Heart right ventricle (tissue), 16 donors: ENCODE measurements at regions not wholly inside any gene's neighbourhood (a gene's known extent, or its start where the extent isn't known, plus 50 kb on each side); places are given as distances from the start of the nearest gene placed in this dataset.
"Not testable (repeated sequence)": the region's sequence is repeated elsewhere in the genome, so short reads cannot be mapped to it uniquely, and the experiment has no call there.

Experiments
- ATAC-seq, 8 donors: fragments of 200-7000 bp; cut with Tn5 transposase; one replicate each; pipeline ENCODE4 v1.9.1; 2020; ENCODE audit warnings: mild to moderate bottlenecking in 8 of 8, moderate library complexity in 8 of 8, moderate number of reproducible peaks in 1 of 8
- DNase-seq, 2 donors: peaks; one replicate each; pipeline ENCODE4 v3.0.0-alpha.2; 2020
- H3K27ac ChIP-seq, 10 donors: fragments of 200-600 bp; sonication (generic) in 2 of 10; one replicate each; pipeline versions ENCODE4 v1.5.0 to v1.8.0; 2020 to 2022; ENCODE audit warnings: mild to moderate bottlenecking in 3 of 10
- H3K27me3 ChIP-seq, 7 donors: fragments of 200-600 bp; one replicate each; pipeline ENCODE4 v1.8.0; 2021 to 2022; ENCODE audit warnings: mild to moderate bottlenecking in 2 of 7
- H3K36me3 ChIP-seq, 9 donors: fragments of 200-600 bp; sonication (generic) in 1 of 9; one replicate each; pipeline versions ENCODE4 v1.5.0 to v1.8.0; 2020 to 2022; ENCODE audit warnings: mild to moderate bottlenecking in 2 of 9
- H3K4me1 ChIP-seq, 9 donors: fragments of 200-600 bp; sonication (generic) in 1 of 9; one replicate each; pipeline versions ENCODE4 v1.5.0 to v1.8.0; 2020 to 2022; ENCODE audit warnings: mild to moderate bottlenecking in 4 of 9
- H3K4me3 ChIP-seq, 10 donors: fragments of 200-600 bp; sonication (generic) in 2 of 10; one replicate each; pipeline versions ENCODE4 v1.5.0 to v1.8.0; 2020 to 2022; ENCODE audit warnings: mild to moderate bottlenecking in 7 of 10, moderate library complexity in 2 of 10
- H3K9me3 ChIP-seq, 11 donors: fragments of 200-600 bp in 10 of 11; sonication (generic) in 2 of 11; one replicate each; pipeline versions ENCODE4 v1.5.0 to v1.8.0; 2013 to 2022; ENCODE audit warnings: mild to moderate bottlenecking in 2 of 11, control low read depth in 1 of 11, moderate library complexity in 1 of 11
- CTCF ChIP-seq, 9 donors: fragments of 200-600 bp; sonication (generic) in 2 of 9; IDR thresholded peaks; one replicate each; pipeline versions ENCODE4 v1.5.0 to v1.8.0; 2021 to 2022; ENCODE audit warnings: antibody characterized with exemption in 9 of 9, mild to moderate bottlenecking in 5 of 9, moderate library complexity in 1 of 9
- WGBS, 2 donors: extraction: QIAGEN DNeasy Blood & Tissue Kit; methylation state at CpG; one replicate each; pipeline ENCODE4 v1.1.7; 2013; ENCODE audit warnings: inconsistent platforms in 1 of 2; 5-methylcytosine and 5-hydroxymethylcytosine counted together
- intact Hi-C, 10 donors: fragments of 100-400 bp; cut with DNase I; formaldehyde crosslinking; loops; one replicate each; pipeline versions ENCODE4 v1.11.1 to v1.14.2; 2022
- donor health status: Arrhythmogenic right ventricular cardiomyopathy.
- donor health status: ischemic (EF 13 %, LVEDD 7.1; RV severe dilation, severe dysfunction).
- donor health status: healthy with polysubstance abuse.
- donor health status: DM: no; HTN: yes; CAD: no.
- donor health status: DM: no; HTN: no; CAD: no.
- donor health status: ischemic (EF 25% LVEDD 6.9; RV normal size, moderate dysfunction).
- donor health status: ischemic (EF 25% LVEDD 5.7; RV mildly dilated, moderate dysfunction).
- donor health status: healthy.
- donor health status: DM: yes; HTN: yes; CAD: no.
- donor health status: Ischemic cardiomyopathy.
- donor health status: ischemic (EF 35%, LVEDD 5.7; RV mildly dilated, moderate dysfunction).
- donor health status: nonischemic (EF 11% LVEDD 7.7; RV severe dilation, severe dysfunction).
- donor health status: DM: yes; HTN: yes; CAD: no.
- donor health status: PGD.
- donor health status: ischemic (EF 29% LVEDD 5.4; RV normal size, mild dysfunction).
- donor health status: nonischemic (EF 23%, LVEDD 6.1; RV moderate dilation, normal function).

- 88 to 89% methylated on average over 3 of the region's 3 CpGs for WGBS, 2 donors
Measured at GRCh38 chr2:21376864-21377263, 253.1 kb downstream of the TDRD15 start.

GRCh38 chr2:21379140-21379539, 255.4 kb downstream of the TDRD15 start:
- ATAC-seq (no peak), DNase-seq (no peak)
- Histone ChIP-seq H3K27ac (no peak overlapping the region), H3K36me3 (no peaks in the 10 kb centered on the region), H3K4me1 (no peaks in the 10 kb centered on the region), H3K4me3 (no peak overlapping the region), H3K27me3 (peaks cover 0 to 20% (median 0%) of the 10 kb centered on the region in 7 donors), H3K9me3 (no peaks in the 10 kb centered on the region)
- no peak for TF ChIP-seq CTCF (IDR thresholded peaks at IDR 0.05)
- intact Hi-C loops = no loop called here
- WGBS, 2 donors = 88 to 94% methylated on average over 2 of the region's 2 CpGs

More at GRCh38 chr2:21376864-21377263, 253.1 kb downstream of the TDRD15 start:
- H3K4me3 ChIP-seq = no peak overlapping the region
- peaks cover 0 to 20% (median 3%) of the 10 kb centered on the region in 7 donors for H3K27me3 ChIP-seq
- H3K27ac ChIP-seq = no peak overlapping the region
- no peak for TF ChIP-seq CTCF (IDR thresholded peaks at IDR 0.05)
- intact Hi-C loops = no loop called here
- ATAC-seq (no peak), DNase-seq (no peak)
- no peaks in the 10 kb centered on the region for H3K36me3 ChIP-seq
- H3K9me3 ChIP-seq = no peaks in the 10 kb centered on the region
- H3K4me1 ChIP-seq = no peaks in the 10 kb centered on the region

- ATAC-seq, H3K27ac ChIP-seq, H3K4me3 ChIP-seq, H3K9me3 ChIP-seq, intact Hi-C loops, H3K36me3 ChIP-seq, H3K4me1 ChIP-seq, DNase-seq: not testable (repeated sequence)
- WGBS, 2 donors = 90 to 91% methylated on average over 2 of the region's 2 CpGs
- peaks cover 0 to 20% (median 0%) of the 10 kb centered on the region in 7 donors for H3K27me3 ChIP-seq
Measured at GRCh38 chr2:21379668-21380067, 255.9 kb downstream of the TDRD15 start.

GRCh38 chr2:21381421-21381820, 257.7 kb downstream of the TDRD15 start:
- 33 to 46% methylated on average over 4 of the region's 4 CpGs for WGBS, 2 donors
- Histone ChIP-seq H3K9me3 (no peaks in the 10 kb centered on the region), H3K4me3 (no peak overlapping the region), H3K4me1 (no peaks in the 10 kb centered on the region), H3K27me3 (peaks cover 0 to 20% (median 0%) of the 10 kb centered on the region in 7 donors), H3K27ac (no peak overlapping the region), H3K36me3 (no peaks in the 10 kb centered on the region)
- no peak for TF ChIP-seq CTCF (IDR thresholded peaks at IDR 0.05)
- no peak for DNase-seq
- ATAC-seq = no peak
- intact Hi-C loops = no loop called here

GRCh38 chr2:21382701-21383520, 259.1 kb downstream of the TDRD15 start:
- ATAC-seq (no peak), DNase-seq (no peak)
- H3K9me3 ChIP-seq = no peaks in the 10 kb centered on the region
- H3K4me1 ChIP-seq = no peaks in the 10 kb centered on the region
- intact Hi-C loops = no loop called here
- peaks cover 0 to 10% (median 0%) of the 10 kb centered on the region in 7 donors for H3K27me3 ChIP-seq
- no peak overlapping the region for H3K4me3 ChIP-seq
- H3K36me3 ChIP-seq = no peaks in the 10 kb centered on the region
- no peak overlapping the region for H3K27ac ChIP-seq
- no peak for TF ChIP-seq CTCF (IDR thresholded peaks at IDR 0.05)
- 75 to 79% methylated on average over 5 of the region's 5 CpGs for WGBS, 2 donors
